A673 (cell line): ENCODE measurements at regions not wholly inside any gene's neighbourhood (a gene's known extent, or its start where the extent isn't known, plus 50 kb on each side); places are given as distances from the start of the nearest gene placed in this dataset.

Experiments used
- BruUV-seq: library from RNA; stranded (reverse); fragments of 400-500 nt; replicated peaks from 2 replicates; lab custom pipeline; 2021; lab: Mats Ljungman, UMichigan
- CTCF ChIA-PET: fragments of 300-600 bp; sonication (Branson Sonifier 250); formaldehyde crosslinking; loops from one replicate; lab custom pipeline; 2022; ENCODE audit warnings: antibody characterized with exemption; lab: Charles Lee
- POLR2A ChIA-PET: fragments of 300-600 bp; sonication (Branson Sonifier 250); formaldehyde crosslinking; loops from one replicate; lab custom pipeline; 2022; ENCODE audit warnings: antibody characterized with exemption; ENCODE audit not compliant: low non-redundant PET; lab: Charles Lee
- DNase-seq: peaks from one replicate; pipeline ENCODE4 v3.0.0-alpha.2; 2015; ENCODE audit warnings: low spot score
- H3K27ac ChIP-seq: fragments of 200-600 bp; sonication (generic); 2 replicates; pipeline ENCODE4 v1.5.1; 2016; ENCODE audit warnings: mixed run types, low read depth, mild to moderate bottlenecking, mixed read lengths, antibody characterized with exemption, low read length; ENCODE audit not compliant: poor library complexity, severe bottlenecking
- H3K27me3 ChIP-seq: fragments of 200-600 bp; sonication (generic); replicated peaks from 2 replicates; pipeline ENCODE4 v1.6.1; 2017; ENCODE audit warnings: mixed run types, low read depth, mild to moderate bottlenecking, mixed read lengths, antibody characterized with exemption, low read length; ENCODE audit not compliant: insufficient read depth, poor library complexity
- H3K36me3 ChIP-seq: fragments of 200-600 bp; sonication (generic); 2 replicates; pipeline ENCODE4 v1.6.1; 2016; ENCODE audit warnings: mixed run types, mild to moderate bottlenecking, mixed read lengths, antibody characterized with exemption, low read length; ENCODE audit not compliant: insufficient read depth, poor library complexity, severe bottlenecking
- H3K4me1 ChIP-seq: fragments of 200-600 bp; sonication (generic); 2 replicates; pipeline ENCODE4 v1.6.1; 2017; ENCODE audit warnings: mixed run types, mild to moderate bottlenecking, mixed read lengths, antibody characterized with exemption, low read length; ENCODE audit not compliant: insufficient read depth, poor library complexity, severe bottlenecking
- H3K4me3 ChIP-seq: fragments of 200-600 bp; sonication (generic); 2 replicates; pipeline ENCODE4 v1.5.1; 2016; ENCODE audit warnings: low read depth, mixed run types, mild to moderate bottlenecking, mixed read lengths, low read length; ENCODE audit not compliant: poor library complexity, severe bottlenecking
- H3K9me3 ChIP-seq: fragments of 200-600 bp; sonication (generic); 2 replicates; pipeline ENCODE4 v1.6.1; 2016; ENCODE audit warnings: mixed run types, low read depth, mild to moderate bottlenecking, mixed read lengths, antibody characterized with exemption, low read length; ENCODE audit not compliant: poor library complexity, severe bottlenecking
- EZH2 ChIP-seq: fragments of 200-600 bp; sonication (generic); IDR thresholded peaks from 2 replicates; pipeline ENCODE4 v1.6.1; 2017; ENCODE audit warnings: borderline replicate concordance, low read depth, mild to moderate bottlenecking, mixed read lengths, antibody characterized with exemption, low read length; ENCODE audit not compliant: poor library complexity, severe bottlenecking
- intact Hi-C: fragments of 100-400 bp; cut with micrococcal nuclease; formaldehyde crosslinking; loops from one replicate; pipeline ENCODE4 v1.10.0; 2022; ENCODE audit not compliant: unreplicated experiment
- TF ChIP-seq, protein P1 (sequence below): fragments of 300-800, 200-600 bp; sonication (generic); conservative IDR thresholded peaks from 2 replicates; pipeline ENCODE4 v1.5.1; 2017; ENCODE audit warnings: low read depth, mild to moderate bottlenecking, antibody characterized with exemption, low read length, moderate library complexity, mixed read lengths

- intact Hi-C loops: no loop called here
- H3K27ac ChIP-seq: no peak overlapping the region
- no peaks in the 10 kb centered on the region for H3K4me1 ChIP-seq
- no peak for TF ChIP-seq EZH2
- TF ChIP-seq, protein P1, sequence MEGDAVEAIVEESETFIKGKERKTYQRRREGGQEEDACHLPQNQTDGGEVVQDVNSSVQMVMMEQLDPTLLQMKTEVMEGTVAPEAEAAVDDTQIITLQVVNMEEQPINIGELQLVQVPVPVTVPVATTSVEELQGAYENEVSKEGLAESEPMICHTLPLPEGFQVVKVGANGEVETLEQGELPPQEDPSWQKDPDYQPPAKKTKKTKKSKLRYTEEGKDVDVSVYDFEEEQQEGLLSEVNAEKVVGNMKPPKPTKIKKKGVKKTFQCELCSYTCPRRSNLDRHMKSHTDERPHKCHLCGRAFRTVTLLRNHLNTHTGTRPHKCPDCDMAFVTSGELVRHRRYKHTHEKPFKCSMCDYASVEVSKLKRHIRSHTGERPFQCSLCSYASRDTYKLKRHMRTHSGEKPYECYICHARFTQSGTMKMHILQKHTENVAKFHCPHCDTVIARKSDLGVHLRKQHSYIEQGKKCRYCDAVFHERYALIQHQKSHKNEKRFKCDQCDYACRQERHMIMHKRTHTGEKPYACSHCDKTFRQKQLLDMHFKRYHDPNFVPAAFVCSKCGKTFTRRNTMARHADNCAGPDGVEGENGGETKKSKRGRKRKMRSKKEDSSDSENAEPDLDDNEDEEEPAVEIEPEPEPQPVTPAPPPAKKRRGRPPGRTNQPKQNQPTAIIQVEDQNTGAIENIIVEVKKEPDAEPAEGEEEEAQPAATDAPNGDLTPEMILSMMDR: no peak
- no peaks in the 10 kb centered on the region for H3K27me3 ChIP-seq
- ChIA-PET CTCF (no interaction called here), POLR2A (no interaction called here)
- H3K36me3 ChIP-seq: no peaks in the 10 kb centered on the region
- no peak for DNase-seq
- H3K9me3 ChIP-seq: peaks cover 44% of the 10 kb centered on the region
- BruUV-seq: no TSS peak
- H3K4me3 ChIP-seq: no peak overlapping the region
These were observed 578.7 kb upstream of the ADAMTS16 start for GRCh38 chr5:4561403-4561802.

DNA sequence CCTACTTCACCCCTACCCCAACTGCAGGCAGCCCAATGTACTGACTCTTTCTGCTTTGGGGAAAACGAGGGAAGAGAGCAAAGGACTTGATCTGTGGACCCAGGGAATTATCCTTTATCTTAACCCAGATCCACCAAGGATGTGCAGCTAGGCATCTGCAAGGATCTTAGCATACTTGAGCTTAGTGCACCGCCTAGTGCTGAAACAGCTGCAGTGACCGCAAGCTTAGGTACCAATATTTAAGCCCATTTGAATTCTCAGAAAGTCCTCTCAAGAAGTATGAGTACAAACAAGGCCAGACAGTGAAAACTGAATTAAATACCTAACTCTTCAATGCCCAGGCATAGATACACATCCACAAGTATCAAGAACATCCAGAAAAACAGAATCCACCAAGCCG lies 576.7 kb upstream of the ADAMTS16 start:
- Histone ChIP-seq H3K27me3 (no peaks in the 10 kb centered on the region), H3K4me3 (no peak overlapping the region), H3K9me3 (peaks cover 50% of the 10 kb centered on the region), H3K27ac (no peak overlapping the region), H3K4me1 (no peaks in the 10 kb centered on the region), H3K36me3 (no peaks in the 10 kb centered on the region)
- DNase-seq: no peak
- TF ChIP-seq EZH2: no peak
- TF ChIP-seq, protein P1: no peak
- POLR2A ChIA-PET: no interaction called here
- no TSS peak for BruUV-seq
- intact Hi-C loops: no loop called here
- CTCF ChIA-PET: no interaction called here

- DNase-seq: no peak
- no peak overlapping the region for H3K4me3 ChIP-seq
- H3K27me3 ChIP-seq: no peaks in the 10 kb centered on the region
- CTCF ChIA-PET: no interaction called here
- peaks cover 25% of the 10 kb centered on the region for H3K9me3 ChIP-seq
- H3K4me1 ChIP-seq: no peaks in the 10 kb centered on the region
- POLR2A ChIA-PET: no interaction called here
- TF ChIP-seq, protein P1: no peak
- TF ChIP-seq EZH2: no peak
- no peak overlapping the region for H3K27ac ChIP-seq
- H3K36me3 ChIP-seq: no peaks in the 10 kb centered on the region
- no TSS peak for BruUV-seq
- intact Hi-C loops: no loop called here
These were observed 569.8 kb upstream of the ADAMTS16 start for GRCh38 chr5:4570047-4570995.
